ENCODE measurements at regions not wholly inside any gene's neighbourhood (a gene's known extent, or its start where the extent isn't known, plus 50 kb on each side); places are given as distances from the start of the nearest gene placed in this dataset.

GRCh38 chr16:65548470-65548869 is 426.6 kb upstream of the CDH11 start:
- intact Hi-C loops (cut with DNase I), result no loop called here
- DNase-seq (ENCODE audit: extremely low spot score in 2 of 2), result no peak
- TF ChIP-seq POLR2A (IDR thresholded peaks at IDR 0.05) (no peak), CTCF (IDR thresholded peaks at IDR 0.05) (no peak)
- no peaks in the 10 kb centered on the region for H3K36me3 ChIP-seq
- no peaks in the 10 kb centered on the region for H3K27me3 ChIP-seq
- peaks cover 8% of the 10 kb centered on the region for H3K4me1 ChIP-seq
- no peak overlapping the region for H3K4me3 ChIP-seq
- H3K9me3 ChIP-seq, result no peaks in the 10 kb centered on the region
- no peak overlapping the region for H3K27ac ChIP-seq

- DNase-seq (ENCODE audit: extremely low spot score in 2 of 2), result no peak
- Histone ChIP-seq H3K4me3 (no peak overlapping the region), H3K27me3 (no peaks in the 10 kb centered on the region), H3K36me3 (no peaks in the 10 kb centered on the region), H3K27ac (no peak overlapping the region), H3K4me1 (peaks cover 8% of the 10 kb centered on the region), H3K9me3 (no peaks in the 10 kb centered on the region)
- no peak for TF ChIP-seq POLR2A (IDR thresholded peaks at IDR 0.05)
- TF ChIP-seq CTCF (IDR thresholded peaks at IDR 0.05), result no peak
- no peak for TF ChIP-seq POLR2AphosphoS5 (IDR thresholded peaks at IDR 0.05; ENCODE audit: insufficient read depth in 1 of 2, low read depth in 1 of 2)
- intact Hi-C loops (cut with DNase I), result no loop called here
Observed at GRCh38 chr16:65547772-65548446, 426.0 kb upstream of the CDH11 start.

- intact Hi-C loops (cut with DNase I), result no loop called here
- Histone ChIP-seq H3K4me1 (peaks cover 8% of the 10 kb centered on the region), H3K27ac (no peak overlapping the region), H3K27me3 (no peaks in the 10 kb centered on the region), H3K36me3 (no peaks in the 10 kb centered on the region), H3K9me3 (no peaks in the 10 kb centered on the region), H3K4me3 (no peak overlapping the region)
- DNase-seq (ENCODE audit: extremely low spot score in 2 of 2), result no peak
- no peak for TF ChIP-seq POLR2A (IDR thresholded peaks at IDR 0.05)
- TF ChIP-seq POLR2AphosphoS5 (IDR thresholded peaks at IDR 0.05; ENCODE audit: insufficient read depth in 1 of 2, low read depth in 1 of 2), result no peak
- no peak for TF ChIP-seq CTCF (IDR thresholded peaks at IDR 0.05)
Observed at GRCh38 chr16:65546353-65546791, 424.5 kb upstream of the CDH11 start.

- TF ChIP-seq POLR2AphosphoS5 (IDR thresholded peaks at IDR 0.05; ENCODE audit: insufficient read depth in 1 of 2, low read depth in 1 of 2), result no peak
- TF ChIP-seq POLR2A (IDR thresholded peaks at IDR 0.05), result no peak
- intact Hi-C loops (cut with DNase I), result no loop called here
- no peaks in the 10 kb centered on the region for H3K9me3 ChIP-seq
- no peak overlapping the region for H3K4me3 ChIP-seq
- no peaks in the 10 kb centered on the region for H3K27me3 ChIP-seq
- no peak overlapping the region for H3K27ac ChIP-seq
- peaks cover 8% of the 10 kb centered on the region for H3K4me1 ChIP-seq
- H3K36me3 ChIP-seq, result no peaks in the 10 kb centered on the region
- no peak for DNase-seq (ENCODE audit: extremely low spot score in 2 of 2)
Observed at GRCh38 chr16:65545413-65545956, 423.6 kb upstream of the CDH11 start.

GRCh38 chr16:65543781-65544740 is 422.2 kb upstream of the CDH11 start:
- Histone ChIP-seq H3K4me1 (peaks cover 8% of the 10 kb centered on the region), H3K27ac (no peak overlapping the region), H3K27me3 (no peaks in the 10 kb centered on the region), H3K4me3 (no peak overlapping the region), H3K36me3 (no peaks in the 10 kb centered on the region), H3K9me3 (no peaks in the 10 kb centered on the region)
- intact Hi-C loops (cut with DNase I), result no loop called here
- TF ChIP-seq POLR2A (IDR thresholded peaks at IDR 0.05), result no peak
- TF ChIP-seq CTCF (IDR thresholded peaks at IDR 0.05), result no peak
- no peak for TF ChIP-seq POLR2AphosphoS5 (IDR thresholded peaks at IDR 0.05; ENCODE audit: insufficient read depth in 1 of 2, low read depth in 1 of 2)
- no peak for DNase-seq (ENCODE audit: extremely low spot score in 2 of 2)
